ENCODE measurements at regions not wholly inside any gene's neighbourhood (a gene's known extent, or its start where the extent isn't known, plus 50 kb on each side); places are given as distances from the start of the nearest gene placed in this dataset.

- no peaks in the 10 kb centered on the region for H3K27me3 ChIP-seq (ENCODE audit: insufficient read depth, low read depth)
- TF ChIP-seq CTCF (conservative IDR thresholded peaks at IDR 0.05) (no peak), EZH2 (IDR thresholded peaks at IDR 0.05; ENCODE audit: low read depth) (no peak)
- ChIA-PET CTCF (no interaction called here), POLR2A (ENCODE audit: unreplicated experiment) (no interaction called here)
- no peaks in the 10 kb centered on the region for H3K4me1 ChIP-seq (replicated peaks; ENCODE audit: insufficient read depth)
- no peaks in the 10 kb centered on the region for H3K9me3 ChIP-seq (ENCODE audit: insufficient read depth, low read depth)
- no TSS peak for BruUV-seq (replicated peaks)
- no peak overlapping the region for H3K4me3 ChIP-seq
- DNase-seq = no peak
- H3K9me2 ChIP-seq (ENCODE audit: insufficient read depth) = no peaks in the 10 kb centered on the region
- intact Hi-C loops (cut with micrococcal nuclease; ENCODE audit: unreplicated experiment) = no loop called here
- no peak overlapping the region for H3K4me2 ChIP-seq
- H3K36me3 ChIP-seq (ENCODE audit: low read depth) = no peaks in the 10 kb centered on the region
- no peaks in the 10 kb centered on the region for H4K20me1 ChIP-seq (ENCODE audit: insufficient read depth)
- no peaks in the 10 kb centered on the region for H3K79me2 ChIP-seq (ENCODE audit: low read depth)
- H3K27ac ChIP-seq = no peak overlapping the region
- no peak overlapping the region for H2AFZ ChIP-seq
- H3F3A ChIP-seq (ENCODE audit: insufficient read depth, low read depth) = no peaks in the 10 kb centered on the region
Observed at GRCh38 chrX:40279091-40279430, 181.3 kb upstream of the BCOR start.

- CTCF ChIA-PET = no interaction called here
- no peaks in the 10 kb centered on the region for H3F3A ChIP-seq (ENCODE audit: insufficient read depth, low read depth)
- H3K36me3 ChIP-seq (ENCODE audit: low read depth) = no peaks in the 10 kb centered on the region
- TF ChIP-seq EZH2 (IDR thresholded peaks at IDR 0.05; ENCODE audit: low read depth) (no peak), CTCF (conservative IDR thresholded peaks at IDR 0.05) (no peak)
- no peak overlapping the region for H3K27ac ChIP-seq
- H3K4me1 ChIP-seq (replicated peaks; ENCODE audit: insufficient read depth) = no peaks in the 10 kb centered on the region
- H4K20me1 ChIP-seq (ENCODE audit: insufficient read depth) = no peaks in the 10 kb centered on the region
- no peak overlapping the region for H3K4me3 ChIP-seq
- POLR2A ChIA-PET (ENCODE audit: unreplicated experiment) = no interaction called here
- intact Hi-C loops (cut with micrococcal nuclease; ENCODE audit: unreplicated experiment) = no loop called here
- H3K4me2 ChIP-seq = no peak overlapping the region
- BruUV-seq (replicated peaks) = no TSS peak
- H3K9me3 ChIP-seq (ENCODE audit: insufficient read depth, low read depth) = no peaks in the 10 kb centered on the region
- H2AFZ ChIP-seq = no peak overlapping the region
- no peaks in the 10 kb centered on the region for H3K9me2 ChIP-seq (ENCODE audit: insufficient read depth)
- H3K79me2 ChIP-seq (ENCODE audit: low read depth) = no peaks in the 10 kb centered on the region
- DNase-seq = no peak
- H3K27me3 ChIP-seq (ENCODE audit: insufficient read depth, low read depth) = no peaks in the 10 kb centered on the region
Observed at GRCh38 chrX:40278340-40279090, 180.8 kb upstream of the BCOR start.

GRCh38 chrX:40277672-40278071, 179.9 kb upstream of the BCOR start:
- no peaks in the 10 kb centered on the region for H3K79me2 ChIP-seq (ENCODE audit: low read depth)
- no peaks in the 10 kb centered on the region for H3K36me3 ChIP-seq (ENCODE audit: low read depth)
- no peaks in the 10 kb centered on the region for H3K9me2 ChIP-seq (ENCODE audit: insufficient read depth)
- ChIA-PET CTCF (no interaction called here), POLR2A (ENCODE audit: unreplicated experiment) (no interaction called here)
- no peak overlapping the region for H2AFZ ChIP-seq
- no peak overlapping the region for H3K27ac ChIP-seq
- BruUV-seq (replicated peaks) = no TSS peak
- no peaks in the 10 kb centered on the region for H3K4me1 ChIP-seq (replicated peaks; ENCODE audit: insufficient read depth)
- no peaks in the 10 kb centered on the region for H3K9me3 ChIP-seq (ENCODE audit: insufficient read depth, low read depth)
- no peak overlapping the region for H3K4me3 ChIP-seq
- no peaks in the 10 kb centered on the region for H3F3A ChIP-seq (ENCODE audit: insufficient read depth, low read depth)
- no peaks in the 10 kb centered on the region for H4K20me1 ChIP-seq (ENCODE audit: insufficient read depth)
- TF ChIP-seq EZH2 (IDR thresholded peaks at IDR 0.05; ENCODE audit: low read depth) (no peak), CTCF (conservative IDR thresholded peaks at IDR 0.05) (no peak)
- no peak overlapping the region for H3K4me2 ChIP-seq
- intact Hi-C loops (cut with micrococcal nuclease; ENCODE audit: unreplicated experiment) = no loop called here
- H3K27me3 ChIP-seq (ENCODE audit: insufficient read depth, low read depth) = no peaks in the 10 kb centered on the region
- no peak for DNase-seq

Data from PC-9 (cell line).